Nephron (organoid): ENCODE measurements at regions not wholly inside any gene's neighbourhood (a gene's known extent, or its start where the extent isn't known, plus 50 kb on each side); places are given as distances from the start of the nearest gene placed in this dataset.
A peak's percentile ranks its signal among the peaks of the same experiment; 100 is the strongest.

ENCODE experiments used
- H3K27ac Mint-ChIP-seq, 3 experiments: 2 replicates each; pipeline ENCODE4 v1.8.0; 2020; ENCODE audit warnings: mixed read lengths in 3 of 3, mild to moderate bottlenecking in 2 of 3, moderate library complexity in 1 of 3
- H3K27me3 Mint-ChIP-seq: 2 replicates; pipeline ENCODE4 v1.8.0; 2021; ENCODE audit warnings: low read depth, mild to moderate bottlenecking, moderate library complexity, mixed read lengths
- H3K36me3 Mint-ChIP-seq: 2 replicates; pipeline ENCODE4 v1.8.0; 2020; ENCODE audit warnings: low read depth, mixed read lengths
- H3K4me1 Mint-ChIP-seq: 2 replicates; pipeline ENCODE4 v1.8.0; 2020; ENCODE audit warnings: mixed read lengths
- H3K4me3 Mint-ChIP-seq, 3 experiments: 2 replicates each; pipeline ENCODE4 v1.8.0; 2020; ENCODE audit warnings: mild to moderate bottlenecking in 3 of 3, mixed read lengths in 3 of 3, moderate library complexity in 2 of 3
- H3K9me3 Mint-ChIP-seq: 2 replicates; pipeline ENCODE4 v1.8.0; 2020; ENCODE audit warnings: mixed read lengths
- CTCF ChIP-seq, 3 experiments: fragments of 200-600 bp; sonication (generic); IDR thresholded peaks; one replicate each; pipeline ENCODE4 v1.5.0; 2021; ENCODE audit warnings: antibody characterized with exemption in 3 of 3; ENCODE audit not compliant: unreplicated experiment in 3 of 3

- Mint-ChIP-seq H3K9me3 (no peaks in the 10 kb centered on the region), H3K27me3 (peaks cover 33% of the 10 kb centered on the region), H3K4me3 (peak overlapping the region in 1 of 3 experiments; percentile 16), H3K27ac (peak overlapping the region; percentile 38 to 83 (median 74)), H3K36me3 (no peaks in the 10 kb centered on the region), H3K4me1 (peaks cover 74% of the 10 kb centered on the region)
- TF ChIP-seq CTCF (IDR thresholded peaks at IDR 0.05; ENCODE audit: unreplicated experiment in 3 of 3) = no peak
These were observed 83.1 kb downstream of the CPN2 start for GRCh38 chr3:194267744-194268653.

DNA sequence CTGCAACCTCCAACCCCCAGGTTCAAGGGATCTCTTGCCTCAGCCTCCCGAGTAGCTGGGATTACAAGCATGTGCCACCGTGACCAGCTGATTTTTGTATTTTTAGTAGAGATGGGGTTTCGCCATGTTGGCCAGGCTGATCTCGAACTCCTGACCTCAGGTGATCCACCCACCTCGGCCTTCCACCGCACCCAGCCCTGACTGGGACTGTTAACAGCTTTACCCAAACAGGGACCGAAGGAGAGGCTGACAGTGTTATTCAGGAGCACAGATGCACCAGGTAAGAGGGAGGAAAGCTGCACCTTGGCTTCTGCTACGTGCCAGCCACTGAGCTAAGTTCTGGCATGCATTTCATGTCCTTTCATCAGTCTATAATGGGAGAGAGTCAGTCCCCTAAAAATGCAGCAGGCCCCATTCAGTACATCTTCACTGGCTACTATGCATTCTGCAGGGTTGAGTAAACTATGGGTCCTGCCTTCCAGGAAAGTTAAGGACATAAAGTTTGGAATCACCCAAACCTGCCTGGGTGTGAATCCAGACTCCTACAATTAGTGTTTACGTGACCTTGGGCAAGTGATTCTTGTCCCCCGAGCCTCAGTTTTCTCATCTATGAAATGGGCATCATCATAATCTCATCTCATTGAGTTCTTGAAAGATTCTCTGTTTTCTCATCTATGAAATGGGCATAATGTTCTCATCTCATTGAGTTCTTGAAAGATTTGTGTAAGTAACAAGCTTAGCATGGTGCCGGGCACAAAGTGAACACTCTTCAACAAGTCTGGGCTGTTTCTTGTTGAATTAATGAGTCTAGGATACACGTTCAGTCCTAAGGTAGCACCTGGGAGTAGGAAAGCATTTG lies 82.2 kb downstream of the CPN2 start:
- peaks cover 74% of the 10 kb centered on the region for H3K4me1 Mint-ChIP-seq
- H3K36me3 Mint-ChIP-seq = no peaks in the 10 kb centered on the region
- peak overlapping the region in 2 of 3 experiments; percentile 68 to 84 for H3K27ac Mint-ChIP-seq
- no peak for TF ChIP-seq CTCF (IDR thresholded peaks at IDR 0.05; ENCODE audit: unreplicated experiment in 3 of 3)
- H3K27me3 Mint-ChIP-seq = peaks cover 34% of the 10 kb centered on the region
- H3K4me3 Mint-ChIP-seq = peak overlapping the region in 1 of 3 experiments; percentile 23
- no peaks in the 10 kb centered on the region for H3K9me3 Mint-ChIP-seq

DNA sequence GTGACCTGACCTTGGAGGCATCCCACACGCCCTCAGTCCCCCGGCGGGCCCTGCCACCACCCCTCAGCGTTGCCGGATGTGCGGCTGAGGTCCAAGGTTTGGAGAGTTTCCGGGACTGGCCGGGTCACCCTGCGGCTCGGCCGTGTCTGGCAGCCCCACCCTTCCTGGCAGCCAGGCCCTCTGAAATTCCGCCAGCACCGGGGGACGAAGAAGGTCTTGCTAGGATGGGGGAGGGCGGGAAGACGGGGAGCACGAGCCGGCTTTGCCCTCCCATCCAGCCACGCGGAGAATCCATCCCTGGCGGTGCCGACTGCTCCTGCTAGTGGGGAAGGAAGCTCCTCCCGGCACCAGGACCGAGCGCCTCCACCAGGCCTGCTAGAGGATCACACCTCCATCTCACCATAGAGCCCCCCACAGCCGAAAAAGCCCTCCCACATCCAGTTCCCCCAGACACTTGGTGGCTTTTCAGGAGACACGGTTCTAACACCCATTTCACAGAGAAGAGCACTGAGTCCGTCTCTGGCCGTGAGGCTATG lies 81.5 kb downstream of the CPN2 start:
- H3K4me1 Mint-ChIP-seq = peaks cover 77% of the 10 kb centered on the region
- no peaks in the 10 kb centered on the region for H3K9me3 Mint-ChIP-seq
- peak; percentile 32 to 35 (median 34) for TF ChIP-seq CTCF (IDR thresholded peaks at IDR 0.05; ENCODE audit: unreplicated experiment in 3 of 3)
- no peaks in the 10 kb centered on the region for H3K36me3 Mint-ChIP-seq
- peaks cover 30% of the 10 kb centered on the region for H3K27me3 Mint-ChIP-seq
- H3K4me3 Mint-ChIP-seq = peak overlapping the region in 1 of 3 experiments; percentile 32
- peak overlapping the region in 2 of 3 experiments; percentile 68 to 85 for H3K27ac Mint-ChIP-seq

DNA sequence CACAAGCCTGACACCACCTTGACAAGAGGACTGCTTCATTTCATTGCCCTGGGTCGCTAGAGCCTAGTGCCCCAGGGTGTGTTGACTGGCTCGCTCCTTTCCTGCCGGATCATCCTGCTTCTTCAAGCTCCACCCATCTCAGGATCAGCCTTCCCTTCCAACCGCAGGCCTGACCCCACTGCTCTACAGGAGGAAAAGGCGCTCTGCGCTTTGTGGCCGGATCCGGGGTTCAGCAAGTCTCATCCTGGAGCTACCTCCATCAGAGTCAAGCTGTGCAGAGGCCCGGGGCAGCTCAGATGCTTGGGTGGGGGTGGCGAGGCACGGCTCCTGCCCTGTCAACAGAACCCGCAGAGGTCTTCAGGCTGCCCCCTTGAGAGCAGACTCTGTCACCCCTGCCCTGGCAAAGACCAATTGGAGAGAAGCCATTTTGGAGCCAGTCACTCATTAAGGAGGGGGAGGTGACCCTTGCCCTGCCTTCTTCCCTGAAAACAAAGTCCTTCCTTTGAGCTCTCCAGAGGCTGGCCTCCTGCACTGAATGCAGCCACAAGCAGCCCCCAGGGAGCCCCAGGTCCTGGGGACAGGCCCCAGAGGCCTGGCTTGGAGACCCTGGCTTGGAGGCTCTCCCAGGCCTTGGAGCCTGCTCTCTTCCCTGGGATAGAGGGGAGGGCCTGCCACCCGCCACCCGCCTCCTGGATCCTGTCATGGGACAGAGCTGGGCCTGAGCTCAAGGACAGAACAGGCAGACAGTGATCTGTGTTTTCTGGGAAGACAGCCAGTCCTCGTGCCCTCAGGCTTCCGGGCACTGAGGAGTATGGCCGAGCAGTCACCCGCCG lies 80.3 kb downstream of the CPN2 start:
- Mint-ChIP-seq H3K9me3 (no peaks in the 10 kb centered on the region), H3K4me3 (peak overlapping the region in 2 of 3 experiments; percentile 39 to 46), H3K27ac (peak overlapping the region; percentile 59 to 87 (median 68)), H3K4me1 (peaks cover 80% of the 10 kb centered on the region), H3K27me3 (peaks cover 32% of the 10 kb centered on the region), H3K36me3 (no peaks in the 10 kb centered on the region)
- no peak for TF ChIP-seq CTCF (IDR thresholded peaks at IDR 0.05; ENCODE audit: unreplicated experiment in 3 of 3)

GRCh38 chr3:194271460-194272035 lies 79.6 kb downstream of the CPN2 start:
- Mint-ChIP-seq H3K27ac (peak overlapping the region; percentile 23 to 68 (median 48)), H3K4me1 (peaks cover 80% of the 10 kb centered on the region), H3K9me3 (no peaks in the 10 kb centered on the region), H3K36me3 (no peaks in the 10 kb centered on the region), H3K27me3 (peaks cover 38% of the 10 kb centered on the region), H3K4me3 (no peak overlapping the region)
- no peak for TF ChIP-seq CTCF (IDR thresholded peaks at IDR 0.05; ENCODE audit: unreplicated experiment in 3 of 3)
